H1 (cell line): ENCODE measurements at regions not wholly inside any gene's neighbourhood (a gene's known extent, or its start where the extent isn't known, plus 50 kb on each side); places are given as distances from the start of the nearest gene placed in this dataset.

ENCODE experiments used
- HDAC2 ChIP-seq, 2 experiments: fragments of 300-600 bp in 1 of 2; sonication (generic) in 1 of 2; IDR thresholded peaks; 2 replicates each; pipeline ENCODE4 v1.6.1; 2011 to 2012; ENCODE audit warnings: low read depth in 2 of 2, low read length in 2 of 2, mild to moderate bottlenecking in 2 of 2, moderate library complexity in 2 of 2, borderline replicate concordance in 1 of 2, inconsistent platforms in 1 of 2

DNA sequence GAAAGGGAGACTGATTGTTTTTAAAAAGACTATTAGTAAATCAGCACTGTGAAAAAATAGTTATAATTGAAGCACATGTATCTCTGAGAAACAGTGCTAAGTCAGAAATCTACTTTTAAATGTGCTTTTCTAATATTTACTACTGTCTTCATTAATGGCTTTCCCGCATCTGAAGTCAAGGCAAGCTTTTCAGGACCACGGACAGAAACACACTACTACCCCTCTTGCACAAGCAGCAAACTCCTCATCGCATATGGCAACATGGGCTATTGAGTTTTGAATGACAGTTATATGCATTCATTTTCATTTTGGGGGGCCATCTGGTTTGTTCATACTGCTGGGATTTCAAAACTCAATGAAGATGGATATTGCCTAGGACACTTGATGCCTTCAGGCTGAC, 433.4 kb upstream of the CAMK1G start (continued):
- TF ChIP-seq HDAC2 (IDR thresholded peaks at IDR 0.05; ENCODE audit: borderline replicate concordance in 1 of 2, low read depth in 2 of 2, low read length in 2 of 2) = no peak
